LNCAP (cell line): ENCODE measurements at regions not wholly inside any gene's neighbourhood (a gene's known extent, or its start where the extent isn't known, plus 50 kb on each side); places are given as distances from the start of the nearest gene placed in this dataset.
A peak's percentile ranks its signal among the peaks of the same experiment; 100 is the strongest.

Source experiments
- TF ChIP-seq, protein P1 (sequence below): fragments of 450-650 bp; IDR thresholded peaks from 2 replicates; pipeline ENCODE4 v1.5.1; 2017; ENCODE audit warnings: mild to moderate bottlenecking

DNA sequence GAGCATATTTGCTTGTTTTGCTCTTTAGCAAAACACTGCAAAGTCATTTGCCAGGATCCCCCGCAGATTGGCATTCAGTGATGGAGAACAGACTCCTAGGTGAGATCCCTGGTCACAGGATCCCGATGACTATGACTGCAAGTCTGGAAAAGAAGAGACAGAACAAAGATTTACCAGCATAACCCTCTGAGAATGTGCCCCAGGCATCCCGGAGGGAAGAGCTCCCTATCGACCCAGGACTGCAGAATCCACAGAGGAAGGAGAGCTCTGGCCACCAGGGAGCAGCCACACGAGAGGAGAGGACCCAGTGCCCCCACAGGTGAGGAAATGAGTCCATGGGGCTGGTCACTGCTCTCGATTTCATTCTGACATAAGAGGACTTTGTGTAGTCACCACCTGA lies 105.2 kb downstream of the ZNF280B start:
- TF ChIP-seq, protein P1, sequence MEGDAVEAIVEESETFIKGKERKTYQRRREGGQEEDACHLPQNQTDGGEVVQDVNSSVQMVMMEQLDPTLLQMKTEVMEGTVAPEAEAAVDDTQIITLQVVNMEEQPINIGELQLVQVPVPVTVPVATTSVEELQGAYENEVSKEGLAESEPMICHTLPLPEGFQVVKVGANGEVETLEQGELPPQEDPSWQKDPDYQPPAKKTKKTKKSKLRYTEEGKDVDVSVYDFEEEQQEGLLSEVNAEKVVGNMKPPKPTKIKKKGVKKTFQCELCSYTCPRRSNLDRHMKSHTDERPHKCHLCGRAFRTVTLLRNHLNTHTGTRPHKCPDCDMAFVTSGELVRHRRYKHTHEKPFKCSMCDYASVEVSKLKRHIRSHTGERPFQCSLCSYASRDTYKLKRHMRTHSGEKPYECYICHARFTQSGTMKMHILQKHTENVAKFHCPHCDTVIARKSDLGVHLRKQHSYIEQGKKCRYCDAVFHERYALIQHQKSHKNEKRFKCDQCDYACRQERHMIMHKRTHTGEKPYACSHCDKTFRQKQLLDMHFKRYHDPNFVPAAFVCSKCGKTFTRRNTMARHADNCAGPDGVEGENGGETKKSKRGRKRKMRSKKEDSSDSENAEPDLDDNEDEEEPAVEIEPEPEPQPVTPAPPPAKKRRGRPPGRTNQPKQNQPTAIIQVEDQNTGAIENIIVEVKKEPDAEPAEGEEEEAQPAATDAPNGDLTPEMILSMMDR, result no peak

DNA sequence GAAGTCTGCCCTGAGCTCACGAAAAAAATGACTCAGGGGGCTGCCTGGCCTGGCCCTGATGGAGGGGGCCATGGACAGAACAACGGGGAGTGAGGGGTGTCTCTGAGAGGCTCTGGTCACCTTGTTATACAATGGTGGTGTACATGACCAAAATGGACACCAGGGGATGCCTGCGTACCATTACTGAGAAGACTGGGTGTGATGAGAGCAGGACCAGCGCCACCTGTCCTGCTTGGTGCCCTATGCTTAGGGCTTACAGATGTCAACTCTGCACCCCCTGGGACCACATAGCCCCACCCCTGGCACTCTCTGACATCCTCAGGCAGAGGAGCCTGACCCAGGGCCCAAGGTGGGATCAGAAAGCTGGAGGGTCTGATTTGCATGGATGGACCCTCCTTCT lies 104.8 kb downstream of the ZNF280B start:
- TF ChIP-seq, protein P1, result no peak

DNA sequence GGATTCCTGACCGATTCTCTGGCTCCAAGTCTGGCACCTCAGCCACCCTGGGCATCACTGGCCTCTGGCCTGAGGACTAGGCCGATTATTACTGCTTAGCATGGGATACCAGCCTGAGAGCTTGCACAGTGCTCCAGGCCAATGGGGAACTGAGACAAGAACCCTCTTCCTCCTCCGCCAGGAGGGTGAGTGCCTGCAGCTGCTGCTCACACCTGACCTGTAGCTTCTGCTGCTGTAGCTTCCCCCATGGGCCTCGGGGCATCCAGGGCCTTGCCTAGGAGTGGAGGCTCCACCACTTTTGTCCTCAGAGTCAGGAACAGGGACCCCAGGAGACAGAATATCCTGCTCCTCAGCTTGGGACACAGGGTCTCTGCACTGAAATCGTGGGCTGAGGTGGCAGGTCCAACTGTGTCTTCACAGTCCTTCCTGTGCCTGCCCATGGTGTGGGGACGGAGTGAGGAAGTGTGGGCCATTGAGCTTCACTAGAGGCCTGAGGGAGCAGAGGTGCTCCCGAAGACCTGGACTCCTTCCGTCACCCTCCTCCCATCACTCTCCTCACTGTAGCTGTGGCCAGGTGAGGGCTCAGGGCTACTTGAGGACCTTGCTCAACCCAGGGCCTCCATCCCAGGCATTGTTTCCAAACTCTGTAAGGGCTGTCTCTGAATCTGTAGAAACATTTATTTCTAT lies 103.8 kb downstream of the ZNF280B start:
- TF ChIP-seq, protein P1, result no peak

DNA sequence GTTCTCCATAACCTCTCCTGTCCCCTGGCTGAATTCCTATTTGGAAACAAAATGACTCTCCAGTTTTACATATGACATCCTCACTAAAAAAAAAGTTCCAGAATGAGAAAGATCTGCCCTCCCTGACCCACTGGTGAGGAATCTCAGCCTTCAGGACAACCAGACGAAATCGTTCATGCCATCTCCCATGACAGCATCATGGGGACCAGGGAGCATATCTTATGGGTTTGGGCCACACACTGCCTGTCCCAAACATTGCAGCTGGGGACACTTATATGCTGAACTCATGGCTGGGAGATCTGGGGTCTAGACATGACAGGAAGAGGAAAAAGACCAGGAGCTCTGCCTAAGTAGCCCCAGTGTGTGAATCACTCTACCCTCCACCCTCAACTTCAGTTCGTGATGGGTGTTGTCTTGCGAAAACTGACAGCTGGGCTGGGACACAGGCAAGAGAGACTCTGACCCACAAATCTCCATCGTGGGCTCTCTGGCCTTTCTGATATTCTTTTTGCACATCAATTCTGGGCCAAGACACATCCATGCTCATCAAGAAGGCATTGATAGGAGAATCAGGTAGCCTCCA lies 102.0 kb downstream of the ZNF280B start:
- TF ChIP-seq, protein P1, result no peak

DNA sequence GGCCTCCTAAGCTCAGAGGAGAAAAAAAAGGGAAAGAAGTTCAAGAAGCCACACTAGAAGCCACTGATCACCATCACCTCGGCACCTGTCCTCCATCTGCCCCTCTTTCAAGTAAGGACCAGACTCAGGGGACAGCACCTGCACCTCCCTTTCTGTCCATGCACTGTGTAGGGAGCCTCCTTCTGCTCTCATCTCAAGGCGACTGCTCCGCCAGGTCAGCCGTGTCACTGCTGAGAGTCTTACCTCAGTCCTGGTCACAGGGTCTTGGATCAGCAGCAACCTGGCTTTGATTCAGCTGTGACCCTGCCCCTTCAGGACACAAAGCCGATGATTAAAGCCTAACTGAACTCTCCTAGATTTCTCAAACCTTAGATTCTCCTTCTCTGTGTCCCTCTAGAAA lies 101.5 kb downstream of the ZNF280B start:
- TF ChIP-seq, protein P1, result no peak

DNA sequence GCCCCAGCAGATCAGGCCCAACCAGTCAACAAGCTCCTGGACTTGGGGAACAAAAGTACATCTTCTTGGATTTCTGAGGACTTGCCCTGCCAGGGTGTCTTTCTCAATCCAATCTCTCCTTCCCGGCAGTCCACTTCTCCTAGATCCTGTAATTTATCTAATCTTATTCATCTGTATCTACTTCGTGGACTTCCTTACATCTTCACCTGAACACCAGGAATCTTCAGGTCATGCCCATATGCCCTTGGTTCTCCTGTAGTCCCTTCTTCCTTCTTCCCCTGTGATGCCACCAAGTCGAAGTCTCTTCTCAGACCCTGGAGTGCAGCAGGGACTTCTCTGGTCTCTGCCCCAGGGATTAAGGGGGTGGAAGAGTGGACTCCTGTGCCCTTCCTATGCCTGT lies 100.3 kb downstream of the ZNF280B start:
- TF ChIP-seq, protein P1, result no peak

DNA sequence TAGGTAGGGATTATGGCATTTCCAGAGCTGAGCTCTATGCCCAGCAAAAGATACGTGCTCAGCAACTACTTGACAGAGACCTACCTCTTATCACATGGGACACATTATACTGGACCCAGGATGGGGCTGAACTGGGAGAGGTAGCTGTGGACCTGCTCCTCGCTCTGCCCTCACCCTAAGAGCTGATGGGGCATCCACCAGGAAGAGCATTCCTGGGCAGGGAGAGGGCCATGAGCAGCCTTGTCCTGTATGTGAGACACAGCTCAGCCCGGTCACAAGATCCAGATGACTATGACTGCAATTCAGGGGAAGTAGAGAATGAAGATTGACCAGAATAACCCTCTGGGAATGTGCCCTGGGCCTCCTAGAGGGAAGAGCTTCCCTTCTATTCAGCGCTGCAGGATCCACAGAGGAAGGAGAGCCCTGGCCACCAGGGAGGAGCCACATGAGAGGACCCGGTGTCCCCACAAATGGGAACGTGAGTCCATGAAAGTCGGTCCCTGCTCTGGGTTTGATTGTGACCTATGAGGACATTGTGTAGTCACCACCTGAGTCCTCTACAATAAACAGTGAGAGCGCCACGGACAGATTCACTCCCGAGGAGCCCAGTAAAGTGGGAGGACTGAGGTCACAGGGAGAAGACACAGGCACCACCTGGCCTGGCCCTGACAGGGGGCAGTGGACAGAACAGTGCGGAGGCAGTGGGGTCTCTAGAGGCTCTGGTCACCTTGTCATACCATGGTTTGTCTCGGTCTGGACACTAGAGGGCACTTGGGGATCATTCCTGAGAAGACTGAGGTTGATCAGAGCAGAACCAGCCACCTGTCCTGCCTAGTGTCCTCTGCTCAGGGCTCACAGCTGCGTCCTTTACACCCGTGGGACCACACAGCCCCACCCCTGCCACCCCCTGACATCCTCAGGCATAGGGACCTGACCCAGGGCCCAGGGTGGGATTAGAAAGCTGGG lies 99.5 kb downstream of the ZNF280B start:
- TF ChIP-seq, protein P1, result peak; percentile 55
